ENCODE measurements at regions not wholly inside any gene's neighbourhood (a gene's known extent, or its start where the extent isn't known, plus 50 kb on each side); places are given as distances from the start of the nearest gene placed in this dataset.

DNA sequence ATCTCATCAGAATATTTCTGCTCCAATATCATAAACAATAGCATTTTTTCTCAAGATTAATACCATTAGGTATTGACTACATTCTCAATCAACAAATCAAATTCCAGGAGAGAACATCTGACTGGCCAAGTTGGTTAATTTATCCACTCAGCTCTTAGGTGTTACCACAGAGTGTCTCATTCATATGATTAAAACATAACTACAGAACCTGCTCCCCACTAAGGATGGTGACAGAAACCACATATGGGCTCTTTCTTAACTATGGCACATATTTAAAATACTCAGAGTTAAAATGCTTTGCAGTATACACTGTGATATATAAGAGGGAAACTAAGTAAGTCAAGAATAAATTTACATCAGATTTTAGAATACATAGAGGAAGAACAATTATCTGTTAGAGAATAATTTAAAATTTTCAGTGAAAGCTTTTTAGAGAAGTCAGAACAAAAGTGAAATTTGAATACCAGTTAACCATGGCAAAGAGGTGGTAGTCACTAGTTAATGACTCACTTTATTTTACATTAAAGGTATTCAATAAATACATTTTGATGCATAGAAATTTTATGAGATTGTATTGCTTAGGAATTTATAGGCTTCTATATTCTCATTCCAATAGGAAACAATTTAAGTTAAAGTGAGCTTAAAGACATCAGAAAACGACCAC, 1120.8 kb upstream of the TMEFF2 start:
- TF ChIP-seq, protein P1, sequence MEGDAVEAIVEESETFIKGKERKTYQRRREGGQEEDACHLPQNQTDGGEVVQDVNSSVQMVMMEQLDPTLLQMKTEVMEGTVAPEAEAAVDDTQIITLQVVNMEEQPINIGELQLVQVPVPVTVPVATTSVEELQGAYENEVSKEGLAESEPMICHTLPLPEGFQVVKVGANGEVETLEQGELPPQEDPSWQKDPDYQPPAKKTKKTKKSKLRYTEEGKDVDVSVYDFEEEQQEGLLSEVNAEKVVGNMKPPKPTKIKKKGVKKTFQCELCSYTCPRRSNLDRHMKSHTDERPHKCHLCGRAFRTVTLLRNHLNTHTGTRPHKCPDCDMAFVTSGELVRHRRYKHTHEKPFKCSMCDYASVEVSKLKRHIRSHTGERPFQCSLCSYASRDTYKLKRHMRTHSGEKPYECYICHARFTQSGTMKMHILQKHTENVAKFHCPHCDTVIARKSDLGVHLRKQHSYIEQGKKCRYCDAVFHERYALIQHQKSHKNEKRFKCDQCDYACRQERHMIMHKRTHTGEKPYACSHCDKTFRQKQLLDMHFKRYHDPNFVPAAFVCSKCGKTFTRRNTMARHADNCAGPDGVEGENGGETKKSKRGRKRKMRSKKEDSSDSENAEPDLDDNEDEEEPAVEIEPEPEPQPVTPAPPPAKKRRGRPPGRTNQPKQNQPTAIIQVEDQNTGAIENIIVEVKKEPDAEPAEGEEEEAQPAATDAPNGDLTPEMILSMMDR (IDR thresholded peaks at IDR 0.05; ENCODE audit: extremely low read depth in 1 of 2, insufficient read depth in 1 of 2, low read depth in 1 of 2, low read length in 2 of 2): no peak
- TF ChIP-seq MYC (IDR thresholded peaks at IDR 0.05; ENCODE audit: low read depth, low read length) (no peak), POLR2A (IDR thresholded peaks at IDR 0.05; ENCODE audit: low read depth, low read length) (no peak), FOS (IDR thresholded peaks at IDR 0.05; ENCODE audit: borderline replicate concordance, insufficient read depth, low read length) (no peak), JUN (IDR thresholded peaks at IDR 0.05; ENCODE audit: borderline replicate concordance, insufficient read depth, insufficient read length, low read depth) (no peak), EZH2 (IDR thresholded peaks at IDR 0.05; ENCODE audit: borderline replicate concordance, low read depth, low read length, severe bottlenecking) (no peak), GATA2 (IDR thresholded peaks at IDR 0.05; ENCODE audit: insufficient read depth, insufficient read length, low read depth, low read length) (no peak), POLR2AphosphoS5 (IDR thresholded peaks at IDR 0.05; ENCODE audit: insufficient read depth, low read depth, low read length) (no peak)
- TF ChIP-seq, protein P2, sequence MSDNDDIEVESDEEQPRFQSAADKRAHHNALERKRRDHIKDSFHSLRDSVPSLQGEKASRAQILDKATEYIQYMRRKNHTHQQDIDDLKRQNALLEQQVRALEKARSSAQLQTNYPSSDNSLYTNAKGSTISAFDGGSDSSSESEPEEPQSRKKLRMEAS (IDR thresholded peaks at IDR 0.05; ENCODE audit: insufficient read depth, insufficient read length): no peak
- Histone ChIP-seq H2AFZ (ENCODE audit: low read depth, low read length) (no peak overlapping the region), H3K9me3 (replicated peaks; ENCODE audit: control insufficient read depth, insufficient read depth, low read length) (no peaks in the 10 kb centered on the region), H3K27me3 (ENCODE audit: control insufficient read depth in 2 of 2, insufficient read depth in 2 of 2, low read length in 2 of 2) (no peaks in the 10 kb centered on the region), H3K27ac (ENCODE audit: insufficient read depth, low read depth, low read length) (no peak overlapping the region), H3K4me3 (replicated peaks in 1 of 3; ENCODE audit: insufficient read depth in 1 of 3, low read depth in 1 of 3, low read length in 3 of 3) (no peak overlapping the region), H3K9ac (replicated peaks; ENCODE audit: extremely low read depth, insufficient read depth, low read length) (no peak overlapping the region), H3K4me1 (ENCODE audit: control insufficient read depth, extremely low read depth, insufficient read depth, low read length) (no peaks in the 10 kb centered on the region), H3K4me2 (ENCODE audit: insufficient read depth, low read length) (no peak overlapping the region), H3K9me1 (replicated peaks; ENCODE audit: control insufficient read depth, extremely low read depth, insufficient read depth, low read length) (no peaks in the 10 kb centered on the region), H4K20me1 (replicated peaks; ENCODE audit: control insufficient read depth, extremely low read depth, insufficient read depth, low read length) (no peaks in the 10 kb centered on the region), H3K36me3 (ENCODE audit: control insufficient read depth in 2 of 2, extremely low read depth in 1 of 2, insufficient read depth in 2 of 2, low read length in 2 of 2) (no peaks in the 10 kb centered on the region), H3K79me2 (ENCODE audit: control insufficient read depth, insufficient read depth, low read length) (no peaks in the 10 kb centered on the region)
- dilution Hi-C loops (cut with MboI; ENCODE audit: extremely low pct_ligation_motif_present, low sequenced_read_pairs): no loop called here
- intact Hi-C loops (cut with micrococcal nuclease): no loop called here
- no TSS peak for BruUV-seq (replicated peaks)
- DNase-seq (ENCODE audit: low read depth, low spot score) (no peak), FAIRE-seq (no peak)
- CTCF ChIA-PET: no interaction called here
- POLR2A ChIA-PET: no interaction called here

All from endothelial cell of umbilical vein (primary cell).